ENCODE measurements at regions not wholly inside any gene's neighbourhood (a gene's known extent, or its start where the extent isn't known, plus 50 kb on each side); places are given as distances from the start of the nearest gene placed in this dataset.

- no peaks in the 10 kb centered on the region for H3K4me1 ChIP-seq (ENCODE audit: insufficient read depth, low read length)
- H3K79me2 ChIP-seq (ENCODE audit: insufficient read depth, low read length): no peaks in the 10 kb centered on the region
- H3K36me3 ChIP-seq (ENCODE audit: insufficient read depth, low read length): no peaks in the 10 kb centered on the region
- no peaks in the 10 kb centered on the region for H3K27me3 ChIP-seq (ENCODE audit: insufficient read depth, low read length, poor library complexity)
- H4K20me1 ChIP-seq (ENCODE audit: insufficient read depth, low read length): no peaks in the 10 kb centered on the region
- H2AFZ ChIP-seq (ENCODE audit: low read depth, low read length): no peak overlapping the region
- H3K9ac ChIP-seq (ENCODE audit: low read depth, low read length): no peak overlapping the region
- DNase-seq: no peak
- TF ChIP-seq EZH2 (IDR thresholded peaks at IDR 0.05; ENCODE audit: borderline replicate concordance, low read depth, low read length, severe bottlenecking) (no peak), CTCF (IDR thresholded peaks at IDR 0.05; ENCODE audit: borderline replicate concordance, extremely low read depth, low read length, poor library complexity, severe bottlenecking) (no peak)
- no peak overlapping the region for H3K4me2 ChIP-seq (ENCODE audit: insufficient read depth, low read length)
- no peak overlapping the region for H3K4me3 ChIP-seq (ENCODE audit: low read depth in 1 of 2, low read length in 2 of 2)
- no peak overlapping the region for H3K27ac ChIP-seq (ENCODE audit: low read length)
- no peaks in the 10 kb centered on the region for H3K9me3 ChIP-seq (ENCODE audit: insufficient read depth, low read length, severe bottlenecking)
- ATAC-seq (ENCODE audit: insufficient read depth, low read depth): no peak
These were observed 333.8 kb downstream of the C4orf33 start for GRCh38 chr4:129429581-129430320.

- H3K4me1 ChIP-seq (ENCODE audit: insufficient read depth, low read length): no peaks in the 10 kb centered on the region
- ATAC-seq (ENCODE audit: insufficient read depth, low read depth): no peak
- H3K27me3 ChIP-seq (ENCODE audit: insufficient read depth, low read length, poor library complexity): no peaks in the 10 kb centered on the region
- no peaks in the 10 kb centered on the region for H4K20me1 ChIP-seq (ENCODE audit: insufficient read depth, low read length)
- DNase-seq: no peak
- no peak overlapping the region for H3K4me2 ChIP-seq (ENCODE audit: insufficient read depth, low read length)
- H3K4me3 ChIP-seq (ENCODE audit: low read depth in 1 of 2, low read length in 2 of 2): no peak overlapping the region
- no peak overlapping the region for H2AFZ ChIP-seq (ENCODE audit: low read depth, low read length)
- no peak overlapping the region for H3K9ac ChIP-seq (ENCODE audit: low read depth, low read length)
- H3K27ac ChIP-seq (ENCODE audit: low read length): no peak overlapping the region
- H3K79me2 ChIP-seq (ENCODE audit: insufficient read depth, low read length): no peaks in the 10 kb centered on the region
- TF ChIP-seq CTCF (IDR thresholded peaks at IDR 0.05; ENCODE audit: borderline replicate concordance, extremely low read depth, low read length, poor library complexity, severe bottlenecking) (no peak), EZH2 (IDR thresholded peaks at IDR 0.05; ENCODE audit: borderline replicate concordance, low read depth, low read length, severe bottlenecking) (no peak)
- H3K36me3 ChIP-seq (ENCODE audit: insufficient read depth, low read length): no peaks in the 10 kb centered on the region
- no peaks in the 10 kb centered on the region for H3K9me3 ChIP-seq (ENCODE audit: insufficient read depth, low read length, severe bottlenecking)
These were observed 341.4 kb downstream of the C4orf33 start for GRCh38 chr4:129437347-129437746.

- ATAC-seq (ENCODE audit: insufficient read depth, low read depth) (no peak), DNase-seq (no peak)
- H3K27ac ChIP-seq (ENCODE audit: low read length): no peak overlapping the region
These were observed 342.6 kb downstream of the C4orf33 start for GRCh38 chr4:129438456-129438981.

More at GRCh38 chr4:129438456-129438981, 342.6 kb downstream of the C4orf33 start:
- Histone ChIP-seq H3K36me3 (ENCODE audit: insufficient read depth, low read length) (no peaks in the 10 kb centered on the region), H3K4me1 (ENCODE audit: insufficient read depth, low read length) (no peaks in the 10 kb centered on the region), H3K9ac (ENCODE audit: low read depth, low read length) (no peak overlapping the region), H3K79me2 (ENCODE audit: insufficient read depth, low read length) (no peaks in the 10 kb centered on the region), H2AFZ (ENCODE audit: low read depth, low read length) (no peak overlapping the region), H3K4me2 (ENCODE audit: insufficient read depth, low read length) (no peak overlapping the region), H3K9me3 (ENCODE audit: insufficient read depth, low read length, severe bottlenecking) (no peaks in the 10 kb centered on the region), H3K4me3 (ENCODE audit: low read depth in 1 of 2, low read length in 2 of 2) (no peak overlapping the region), H3K27me3 (ENCODE audit: insufficient read depth, low read length, poor library complexity) (no peaks in the 10 kb centered on the region), H4K20me1 (ENCODE audit: insufficient read depth, low read length) (no peaks in the 10 kb centered on the region)
- no peak for TF ChIP-seq EZH2 (IDR thresholded peaks at IDR 0.05; ENCODE audit: borderline replicate concordance, low read depth, low read length, severe bottlenecking)
- TF ChIP-seq CTCF (IDR thresholded peaks at IDR 0.05; ENCODE audit: borderline replicate concordance, extremely low read depth, low read length, poor library complexity, severe bottlenecking): no peak

Measured in DND-41 (cell line).